ENCODE measurements at regions not wholly inside any gene's neighbourhood (a gene's known extent, or its start where the extent isn't known, plus 50 kb on each side); places are given as distances from the start of the nearest gene placed in this dataset.

- TF ChIP-seq POLR2A (IDR thresholded peaks at IDR 0.05; ENCODE audit: extremely low read depth, insufficient read length) = no peak
- TF ChIP-seq, protein P1, sequence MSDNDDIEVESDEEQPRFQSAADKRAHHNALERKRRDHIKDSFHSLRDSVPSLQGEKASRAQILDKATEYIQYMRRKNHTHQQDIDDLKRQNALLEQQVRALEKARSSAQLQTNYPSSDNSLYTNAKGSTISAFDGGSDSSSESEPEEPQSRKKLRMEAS (IDR thresholded peaks at IDR 0.05; ENCODE audit: low read depth, low read length) = no peak
- no peak for TF ChIP-seq CTCF (IDR thresholded peaks at IDR 0.05; ENCODE audit: low read depth, low read length)
Measured at GRCh38 chr7:10429511-10429910, 544.2 kb upstream of the PHF14 start.

Data from NB4 (cell line).